Prostate gland (tissue), 2 donors: ENCODE measurements at regions not wholly inside any gene's neighbourhood (a gene's known extent, or its start where the extent isn't known, plus 50 kb on each side); places are given as distances from the start of the nearest gene placed in this dataset.

Source experiments
- CTCF ChIP-seq, 4 experiments: fragments of 200-600 bp in 2 of 4; fragments of 450-650 bp in 2 of 4; sonication (generic) in 2 of 4; IDR thresholded peaks; 1 replicate in 3 of 4; 2 replicates in 1 of 4; pipeline ENCODE4 v1.5.1; 2016 to 2019; ENCODE audit warnings: antibody characterized with exemption in 4 of 4, mild to moderate bottlenecking in 2 of 4, moderate library complexity in 2 of 4
- POLR2A ChIP-seq: fragments of 450-650 bp; IDR thresholded peaks from one replicate; pipeline ENCODE4 v1.6.1; 2016; ENCODE audit warnings: antibody characterized with exemption, mild to moderate bottlenecking
- POLR2AphosphoS5 ChIP-seq: sonication (generic); formaldehyde crosslinking; IDR thresholded peaks from one replicate; pipeline ENCODE4 v1.6.1; 2017; ENCODE audit warnings: antibody characterized with exemption

- TF ChIP-seq POLR2AphosphoS5, result no peak
- TF ChIP-seq CTCF (IDR thresholded peaks at IDR 0.05), result no peak
- no peak for TF ChIP-seq POLR2A
Measured at GRCh38 chr12:17283563-17283962, 677.6 kb upstream of the LMO3 start.
